Type B pancreatic cell (in vitro differentiated cells): ENCODE measurements at regions not wholly inside any gene's neighbourhood (a gene's known extent, or its start where the extent isn't known, plus 50 kb on each side); places are given as distances from the start of the nearest gene placed in this dataset.

ENCODE experiments used
- DNase-seq: peaks from one replicate; pipeline ENCODE4 v3.0.0; 2021; ENCODE audit warnings: mixed read lengths; ENCODE audit not compliant: unreplicated experiment; ENCODE audit errors: extremely low spot score
- H3K27ac Mint-ChIP-seq: 2 replicates; pipeline ENCODE4 v1.8.0; 2021; ENCODE audit warnings: mild to moderate bottlenecking, mixed read lengths
- H3K27me3 Mint-ChIP-seq: 2 replicates; pipeline ENCODE4 v1.8.0; 2021; ENCODE audit warnings: mixed read lengths
- H3K36me3 Mint-ChIP-seq: 2 replicates; pipeline ENCODE4 v1.8.0; 2021; ENCODE audit warnings: mixed read lengths
- H3K4me1 Mint-ChIP-seq: one replicate; pipeline ENCODE4 v1.8.0; 2021; ENCODE audit warnings: mixed read lengths; ENCODE audit not compliant: unreplicated experiment
- H3K4me3 Mint-ChIP-seq: 2 replicates; pipeline ENCODE4 v1.8.0; 2021; ENCODE audit warnings: mild to moderate bottlenecking, mixed read lengths
- H3K9me3 Mint-ChIP-seq: 2 replicates; pipeline ENCODE4 v1.8.0; 2021; ENCODE audit warnings: mixed read lengths
- CTCF ChIP-seq: fragments of 200-600 bp; sonication (generic); conservative IDR thresholded peaks from 2 replicates; pipeline ENCODE4 v1.5.0; 2021; ENCODE audit warnings: antibody characterized with exemption, mild to moderate bottlenecking

GRCh38 chr9:91122755-91123154, 239.0 kb downstream of the AUH start:
- TF ChIP-seq CTCF = no peak
- H3K4me3 Mint-ChIP-seq = no peak overlapping the region
- DNase-seq = no peak
- H3K4me1 Mint-ChIP-seq = peaks cover 23% of the 10 kb centered on the region
- no peaks in the 10 kb centered on the region for H3K27me3 Mint-ChIP-seq
- no peak overlapping the region for H3K27ac Mint-ChIP-seq
- peaks cover 9% of the 10 kb centered on the region for H3K9me3 Mint-ChIP-seq
- no peaks in the 10 kb centered on the region for H3K36me3 Mint-ChIP-seq

GRCh38 chr9:91126761-91127445, 234.8 kb downstream of the AUH start:
- H3K4me1 Mint-ChIP-seq = peaks cover 4% of the 10 kb centered on the region
- DNase-seq = no peak
- no peak overlapping the region for H3K27ac Mint-ChIP-seq
- peaks cover 4% of the 10 kb centered on the region for H3K36me3 Mint-ChIP-seq
- no peak for TF ChIP-seq CTCF
- H3K27me3 Mint-ChIP-seq = no peaks in the 10 kb centered on the region
- H3K9me3 Mint-ChIP-seq = peaks cover 5% of the 10 kb centered on the region
- no peak overlapping the region for H3K4me3 Mint-ChIP-seq

GRCh38 chr9:91127653-91128052, 234.1 kb downstream of the AUH start:
- no peaks in the 10 kb centered on the region for H3K9me3 Mint-ChIP-seq
- peaks cover 4% of the 10 kb centered on the region for H3K4me1 Mint-ChIP-seq
- H3K4me3 Mint-ChIP-seq = no peak overlapping the region
- H3K27ac Mint-ChIP-seq = no peak overlapping the region
- no peak for TF ChIP-seq CTCF
- peaks cover 4% of the 10 kb centered on the region for H3K36me3 Mint-ChIP-seq
- H3K27me3 Mint-ChIP-seq = no peaks in the 10 kb centered on the region
- no peak for DNase-seq

- Mint-ChIP-seq H3K36me3 (peaks cover 4% of the 10 kb centered on the region), H3K27ac (no peak overlapping the region)
- no peak for TF ChIP-seq CTCF
Measured at GRCh38 chr9:91130796-91131318, 230.9 kb downstream of the AUH start.

GRCh38 chr9:91131433-91131839, 230.3 kb downstream of the AUH start:
- no peak for TF ChIP-seq CTCF
- DNase-seq = no peak
- Mint-ChIP-seq H3K4me3 (no peak overlapping the region), H3K27ac (no peak overlapping the region), H3K27me3 (no peaks in the 10 kb centered on the region), H3K4me1 (peaks cover 4% of the 10 kb centered on the region), H3K9me3 (no peaks in the 10 kb centered on the region), H3K36me3 (peaks cover 4% of the 10 kb centered on the region)

More at GRCh38 chr9:91130796-91131318, 230.9 kb downstream of the AUH start:
- no peaks in the 10 kb centered on the region for H3K9me3 Mint-ChIP-seq
- H3K27me3 Mint-ChIP-seq = no peaks in the 10 kb centered on the region
- no peak overlapping the region for H3K4me3 Mint-ChIP-seq
- no peak for DNase-seq
- H3K4me1 Mint-ChIP-seq = peaks cover 4% of the 10 kb centered on the region
